ENCODE measurements at regions not wholly inside any gene's neighbourhood (a gene's known extent, or its start where the extent isn't known, plus 50 kb on each side); places are given as distances from the start of the nearest gene placed in this dataset.
"Not testable (repeated sequence)": the region's sequence is repeated elsewhere in the genome, so short reads cannot be mapped to it uniquely, and the experiment has no call there.

DNA sequence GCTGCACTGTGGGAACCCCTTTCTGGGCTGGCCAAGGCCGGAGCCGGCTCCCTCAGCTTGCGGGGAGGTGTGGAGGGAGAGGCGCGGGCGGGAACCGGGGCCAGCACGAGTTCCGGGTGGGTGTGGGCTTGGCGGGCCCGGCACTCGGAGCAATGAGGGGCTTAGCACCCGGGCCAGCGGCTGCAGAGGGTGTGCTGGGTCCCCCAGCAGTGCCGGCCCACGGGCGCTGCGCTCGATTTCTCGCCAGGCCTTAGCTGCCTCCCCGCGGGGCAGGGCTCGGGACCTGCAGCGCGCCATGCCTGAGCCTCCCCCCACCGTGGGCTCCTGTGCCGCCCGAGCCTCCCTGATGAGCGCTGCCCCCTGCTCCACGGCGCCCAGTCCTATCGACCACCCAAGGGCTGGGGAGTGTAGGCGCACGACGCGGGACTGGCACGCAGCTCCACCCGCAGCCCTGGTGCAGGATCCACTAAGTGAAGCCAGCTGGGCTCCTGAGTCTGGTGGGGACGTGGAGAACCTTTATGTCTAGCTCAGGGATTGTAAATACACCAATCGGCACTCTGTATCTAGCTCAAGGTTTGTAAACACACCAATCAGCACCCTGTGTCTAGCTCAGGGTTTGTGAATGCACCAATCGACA is 180.8 kb upstream of the OTX2 start:
- not testable (repeated sequence) for DNase-seq

- no peak for DNase-seq
These were observed 179.1 kb upstream of the OTX2 start for GRCh38 chr14:56989359-56989758.

- DNase-seq = no peak
These were observed 169.7 kb upstream of the OTX2 start for GRCh38 chr14:56979936-56980335.

DNA sequence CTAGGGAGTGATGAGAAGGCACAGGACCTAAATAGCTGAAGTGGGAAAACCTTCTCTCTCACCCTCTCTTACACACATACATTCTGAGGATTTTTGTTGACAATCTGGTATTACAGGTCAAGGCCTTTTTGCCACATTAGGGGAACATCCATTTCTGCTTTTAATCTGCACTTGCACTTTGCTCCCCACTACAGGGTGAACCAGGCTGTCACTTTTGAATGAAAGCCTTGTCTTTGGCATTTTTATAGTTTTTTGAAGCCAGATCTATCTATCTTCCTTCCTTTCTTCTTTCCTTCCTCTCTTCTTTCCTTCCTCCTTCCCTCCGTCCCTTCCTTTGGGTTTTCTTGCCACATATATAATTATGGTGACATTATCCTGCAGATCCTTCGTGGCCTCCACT is 165.9 kb upstream of the OTX2 start:
- no peak for DNase-seq

- no peak for DNase-seq
These were observed 165.2 kb upstream of the OTX2 start for GRCh38 chr14:56975521-56975920.

DNA sequence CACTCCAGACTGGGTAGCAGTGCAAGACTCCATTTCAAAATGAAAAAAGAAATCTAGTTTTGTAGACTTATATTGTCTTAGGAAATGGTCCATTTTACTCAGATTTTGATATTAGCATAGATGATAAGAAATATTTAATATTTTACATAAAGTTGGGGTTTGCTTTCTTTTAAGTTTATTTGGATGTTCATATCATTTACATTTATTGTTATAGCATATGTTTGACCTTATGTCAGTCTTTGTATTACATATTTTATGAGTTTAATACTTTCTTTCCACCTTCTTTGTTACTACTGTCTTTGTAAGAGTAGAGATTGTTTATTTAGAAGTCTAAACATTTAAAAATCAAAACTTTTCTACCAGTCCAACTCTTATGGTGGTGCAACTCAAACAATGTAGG is 162.7 kb upstream of the OTX2 start:
- DNase-seq = no peak

DNA sequence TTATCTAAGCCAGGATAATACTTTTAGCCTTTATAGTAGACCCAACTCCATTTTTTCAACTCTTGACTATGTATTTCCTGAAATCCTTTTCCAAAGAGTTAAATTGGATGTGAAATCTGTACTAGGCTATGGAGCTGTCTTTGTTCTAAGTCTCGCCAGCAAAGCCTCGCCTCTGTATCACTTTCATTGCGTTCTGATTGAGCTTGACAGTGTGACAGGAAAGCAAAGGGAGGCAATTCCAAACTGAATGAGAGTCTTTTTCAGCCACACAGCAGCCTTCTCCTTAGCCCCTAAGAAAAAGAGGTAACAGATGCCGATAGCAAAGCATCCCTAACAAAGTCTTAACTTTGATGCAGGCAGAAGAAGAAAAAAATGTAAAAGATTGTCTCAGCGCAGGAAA is 154.6 kb upstream of the OTX2 start:
- DNase-seq = no peak

- DNase-seq = no peak
These were observed 153.1 kb upstream of the OTX2 start for GRCh38 chr14:56963381-56963780.

DNA sequence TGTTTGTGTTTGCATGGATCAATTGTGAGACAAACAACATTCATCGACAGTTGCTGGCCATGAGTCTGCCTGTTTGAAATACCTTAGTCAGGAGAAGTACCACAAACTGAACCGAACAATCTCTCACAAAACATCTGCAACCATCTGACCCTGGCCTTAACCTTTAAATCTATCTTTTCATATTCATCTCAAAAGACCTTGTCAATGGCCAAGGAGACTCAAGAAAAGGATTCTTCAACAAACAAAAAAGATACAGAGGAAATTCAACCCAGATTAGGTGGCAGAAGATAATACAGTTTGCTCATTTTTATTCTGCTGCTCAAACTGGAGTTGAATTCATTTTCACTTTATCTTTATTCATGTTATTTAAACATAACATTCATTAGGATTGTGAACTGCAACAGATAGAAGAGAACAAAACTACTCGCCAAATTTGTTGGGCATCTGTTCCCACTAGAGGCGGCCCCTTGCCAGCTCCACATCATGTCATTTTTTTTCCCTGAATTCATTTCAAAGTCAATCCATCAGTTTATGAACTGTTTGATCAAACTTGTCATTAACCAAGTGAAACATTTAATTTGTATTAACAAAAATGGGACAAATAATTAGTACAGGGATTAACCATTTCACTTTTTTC is 152.3 kb upstream of the OTX2 start:
- no peak for DNase-seq

- DNase-seq = no peak
These were observed 149.6 kb upstream of the OTX2 start for GRCh38 chr14:56959869-56960268.

GRCh38 chr14:56959121-56959520 is 148.8 kb upstream of the OTX2 start:
- DNase-seq = no peak

- DNase-seq = no peak
These were observed 145.9 kb upstream of the OTX2 start for GRCh38 chr14:56956182-56956581.

DNA sequence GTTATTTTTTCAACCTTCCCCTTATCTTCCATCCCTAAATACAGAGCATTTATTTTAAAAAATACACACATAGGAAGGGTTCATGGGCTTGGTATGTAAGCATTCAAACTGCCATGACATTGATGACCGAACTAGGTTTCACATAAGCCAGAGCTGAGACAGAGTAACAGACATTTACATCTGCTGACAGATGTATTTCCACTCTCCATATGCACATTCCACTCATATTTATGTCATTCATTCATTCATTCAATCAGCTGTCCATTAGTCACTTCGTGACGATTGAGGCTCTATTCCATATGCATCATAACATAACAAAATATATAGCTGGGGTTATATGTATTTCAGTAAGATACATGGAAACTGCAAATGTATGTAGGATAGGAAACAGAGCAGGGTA is 145.5 kb upstream of the OTX2 start:
- no peak for DNase-seq

DNA sequence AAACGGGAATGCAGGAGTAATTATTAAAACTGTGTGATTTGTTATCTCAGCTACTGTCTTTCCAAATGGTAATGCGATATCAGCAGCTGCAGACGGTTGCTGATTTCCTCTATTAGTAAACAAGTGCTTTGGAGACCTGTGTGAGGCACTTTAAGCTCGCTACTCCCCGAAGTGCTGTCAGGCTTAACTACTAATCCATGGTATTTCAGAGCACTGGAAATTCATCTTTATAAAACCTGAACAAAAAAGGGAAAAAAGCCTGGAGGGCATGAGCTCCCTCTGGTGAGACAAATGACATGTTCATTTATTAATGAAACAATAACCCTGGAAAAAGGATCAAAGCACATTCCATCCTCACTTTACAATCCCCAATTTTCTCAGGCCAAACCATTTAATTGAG is 143.6 kb upstream of the OTX2 start:
- no peak for DNase-seq

DNA sequence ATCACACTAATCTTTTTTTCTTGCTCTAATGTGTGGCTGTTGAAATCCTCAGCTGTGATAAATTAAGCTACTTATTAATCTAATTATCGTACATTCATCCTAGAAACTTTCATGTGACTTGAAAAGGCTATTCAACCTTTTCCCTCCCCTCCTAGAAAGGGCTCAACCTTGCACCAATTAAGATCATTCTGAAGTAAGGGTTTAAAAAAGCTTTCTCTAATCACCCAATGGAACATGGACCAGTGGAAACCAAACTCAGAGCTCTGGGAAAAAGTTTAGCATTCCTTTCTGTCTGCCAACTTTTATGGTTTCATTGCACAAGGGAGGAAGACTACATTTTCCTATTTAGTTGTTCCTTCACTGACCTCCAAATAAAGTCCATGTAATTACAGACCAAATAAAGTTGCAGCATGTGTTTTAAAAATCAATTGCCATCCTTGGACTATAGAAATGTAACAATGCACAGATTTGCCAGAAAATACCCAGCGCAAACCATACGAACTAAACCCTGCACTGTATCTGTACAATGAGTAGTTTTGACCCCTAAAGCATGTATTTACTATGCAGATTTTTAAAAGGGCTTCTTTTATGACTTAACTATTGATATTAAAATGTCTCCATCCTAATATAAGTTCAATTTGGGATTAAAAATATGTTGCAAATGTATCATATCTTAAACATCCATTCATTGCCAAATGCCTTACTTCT is 142.6 kb upstream of the OTX2 start:
- no peak for DNase-seq

DNA sequence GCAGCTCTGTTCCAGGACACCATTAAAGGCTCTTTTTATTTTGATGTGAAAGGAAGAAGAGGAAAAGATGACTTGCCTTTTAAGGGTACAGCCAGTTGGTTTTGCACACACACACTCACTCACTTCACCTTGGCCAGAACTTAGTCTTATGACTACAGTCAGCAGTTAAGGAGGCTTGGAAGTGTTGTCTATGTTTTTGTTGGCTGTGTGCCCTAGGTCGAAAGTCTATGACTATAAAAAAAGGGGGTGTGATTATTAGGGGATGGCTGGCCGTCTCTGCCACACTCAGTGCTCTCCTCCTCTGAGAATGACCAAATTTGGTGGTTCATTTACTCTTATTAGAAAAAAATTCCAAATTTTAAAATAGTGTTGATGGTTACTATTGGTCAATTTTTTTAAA is 139.5 kb upstream of the OTX2 start:
- DNase-seq = no peak

DNA sequence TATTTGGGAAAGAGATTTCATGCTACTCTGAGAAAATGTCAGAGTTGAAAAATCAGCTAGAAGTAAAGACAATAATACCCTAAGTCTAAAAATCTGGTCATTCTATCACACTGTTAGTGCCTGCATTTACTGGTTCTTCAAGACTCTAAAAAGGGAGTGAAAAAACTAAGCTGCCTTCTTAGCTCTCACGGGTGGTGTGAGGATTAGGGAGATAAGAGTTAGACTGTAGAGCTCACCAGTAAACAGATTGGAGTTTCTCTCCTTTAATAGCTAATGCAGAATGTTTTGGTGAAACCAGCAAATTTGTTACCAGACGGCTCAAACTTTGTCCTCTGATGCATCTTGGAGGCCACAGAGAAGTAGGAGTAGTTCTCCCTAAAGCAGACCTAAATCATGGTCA is 135.0 kb upstream of the OTX2 start:
- no peak for DNase-seq

DNA sequence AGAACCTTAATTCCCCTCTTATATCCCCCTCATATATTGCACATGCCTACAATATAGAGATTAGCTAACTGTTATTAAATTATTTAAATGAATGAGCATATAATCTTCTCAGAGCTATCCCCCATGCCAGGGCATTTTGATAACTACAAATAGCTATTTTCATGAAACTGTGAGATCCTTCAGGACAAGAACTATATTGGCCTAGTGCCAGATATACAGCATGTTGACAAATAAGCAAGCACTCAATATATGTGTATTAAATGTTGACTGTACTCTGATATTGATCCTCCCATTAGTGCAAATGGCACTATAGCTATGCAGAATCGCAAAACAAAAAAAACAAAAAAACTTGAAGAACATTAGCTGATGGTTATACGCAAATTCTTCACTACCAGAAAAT is 134.1 kb upstream of the OTX2 start:
- no peak for DNase-seq

GRCh38 chr14:56933446-56933845 is 123.2 kb upstream of the OTX2 start:
- DNase-seq = no peak

DNA sequence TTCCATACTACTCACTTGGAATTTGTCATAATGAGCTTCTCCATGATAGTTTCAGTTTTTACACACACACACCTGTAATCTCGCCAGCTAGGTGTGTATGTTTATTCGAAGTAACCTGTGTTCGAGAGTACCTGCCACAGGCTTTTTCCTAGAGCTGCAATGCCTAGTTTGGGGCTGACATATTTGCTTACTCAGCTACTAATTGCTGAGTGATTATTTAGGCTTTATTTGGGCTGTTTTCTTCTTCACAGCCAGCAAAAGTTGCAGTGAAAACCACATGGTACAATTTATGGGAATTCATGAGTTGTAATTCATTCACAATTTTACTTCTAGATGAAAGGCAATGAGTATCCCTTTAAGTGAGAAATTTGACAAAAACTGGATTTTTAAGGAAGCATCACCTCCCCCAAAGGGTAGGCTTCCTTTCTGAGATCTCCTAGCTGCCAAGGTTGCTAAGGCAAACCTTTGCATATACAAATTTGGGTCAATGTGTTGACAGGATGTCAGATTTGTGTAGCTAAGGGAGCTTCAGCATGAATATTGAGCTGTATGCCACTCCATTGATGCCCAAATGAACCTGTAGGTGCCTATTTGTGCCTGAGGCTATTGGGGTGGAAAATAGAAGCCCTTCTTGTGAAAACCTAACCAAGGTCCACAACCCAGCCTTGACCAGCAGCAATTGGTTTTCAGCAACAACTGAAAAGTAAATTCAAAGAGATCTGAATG is 108.7 kb upstream of the OTX2 start:
- DNase-seq = no peak

DNA sequence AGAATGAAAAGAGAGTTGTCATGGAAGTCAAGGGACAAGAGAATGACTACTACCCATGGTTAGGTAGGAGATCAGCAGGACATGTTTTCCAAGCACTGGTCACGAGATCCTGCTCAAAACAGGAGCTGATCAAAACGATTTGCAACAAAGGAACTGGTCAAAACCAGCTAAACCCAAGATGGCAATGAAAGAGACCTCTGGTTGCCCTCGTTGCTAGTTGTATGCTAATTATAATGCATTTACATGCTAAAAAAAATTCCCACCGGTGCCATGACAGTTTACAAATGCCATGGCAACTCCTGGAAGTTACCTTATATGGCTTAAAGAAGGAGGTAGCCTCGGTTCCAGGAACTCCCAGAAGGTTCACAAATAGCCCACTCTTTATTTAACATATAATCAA is 95.0 kb upstream of the OTX2 start:
- no peak for DNase-seq

- no peak for DNase-seq
These were observed 93.2 kb upstream of the OTX2 start for GRCh38 chr14:56903304-56903969.

GRCh38 chr14:56902385-56902784 is 92.1 kb upstream of the OTX2 start:
- no peak for DNase-seq
